ENCODE measurements at regions not wholly inside any gene's neighbourhood (a gene's known extent, or its start where the extent isn't known, plus 50 kb on each side); places are given as distances from the start of the nearest gene placed in this dataset.
"Not testable (repeated sequence)": the region's sequence is repeated elsewhere in the genome, so short reads cannot be mapped to it uniquely, and the experiment has no call there.

- no peak for TF ChIP-seq POLR2AphosphoS5 (IDR thresholded peaks at IDR 0.05)
- TF ChIP-seq CTCF (IDR thresholded peaks at IDR 0.05): no peak
- TF ChIP-seq POLR2A (IDR thresholded peaks at IDR 0.05): no peak
- no peak for TF ChIP-seq EP300 (IDR thresholded peaks at IDR 0.05)
- WGBS, 2 donors: 84 to 85% methylated on average over 8 of the region's 8 CpGs
- H3K36me3 ChIP-seq: no peaks in the 10 kb centered on the region
- no peaks in the 10 kb centered on the region for H3K4me1 ChIP-seq
- peaks cover 0 to 10% (median 0%) of the 10 kb centered on the region in 3 donors for H3K27me3 ChIP-seq
- no peak for DNase-seq
- no peak overlapping the region for H3K27ac ChIP-seq
- no peak overlapping the region for H3K4me3 ChIP-seq
- intact Hi-C loops (cut with DNase I): no loop called here
- no peaks in the 10 kb centered on the region for H3K9me3 ChIP-seq
Measured at GRCh38 chr11:134984421-134984820, 572.4 kb upstream of the B3GAT1 start.

- H3K27ac ChIP-seq; H3K4me3 ChIP-seq; intact Hi-C loops (cut with DNase I); H3K9me3 ChIP-seq; H3K36me3 ChIP-seq; DNase-seq; H3K4me1 ChIP-seq; H3K27me3 ChIP-seq: not testable (repeated sequence)
- 89 to 92% methylated on average over 8 of the region's 8 CpGs for WGBS, 2 donors
Measured at GRCh38 chr11:134982432-134982831, 570.4 kb upstream of the B3GAT1 start.

- intact Hi-C loops (cut with DNase I): no loop called here
- no peak for DNase-seq
- no peaks in the 10 kb centered on the region for H3K36me3 ChIP-seq
- peaks cover 0 to 10% (median 0%) of the 10 kb centered on the region in 3 donors for H3K27me3 ChIP-seq
- no peaks in the 10 kb centered on the region for H3K4me1 ChIP-seq
- H3K4me3 ChIP-seq: no peak overlapping the region
- TF ChIP-seq EP300 (IDR thresholded peaks at IDR 0.05): no peak
- TF ChIP-seq POLR2AphosphoS5 (IDR thresholded peaks at IDR 0.05): no peak
- no peak for TF ChIP-seq CTCF (IDR thresholded peaks at IDR 0.05)
- no peak for TF ChIP-seq POLR2A (IDR thresholded peaks at IDR 0.05)
- H3K27ac ChIP-seq: no peak overlapping the region
- 75 to 86% methylated on average over 4 of the region's 4 CpGs for WGBS, 2 donors
- H3K9me3 ChIP-seq: no peaks in the 10 kb centered on the region
Measured at GRCh38 chr11:134981835-134982234, 569.8 kb upstream of the B3GAT1 start.

- Histone ChIP-seq H3K4me3 (no peak overlapping the region), H3K9me3 (no peaks in the 10 kb centered on the region), H3K27ac (no peak overlapping the region), H3K27me3 (peaks cover 0 to 10% (median 0%) of the 10 kb centered on the region in 3 donors), H3K4me1 (no peaks in the 10 kb centered on the region), H3K36me3 (no peaks in the 10 kb centered on the region)
- 83 to 85% methylated on average over 13 of the region's 13 CpGs for WGBS, 2 donors
- no peak for TF ChIP-seq EP300 (IDR thresholded peaks at IDR 0.05)
- no peak for TF ChIP-seq POLR2AphosphoS5 (IDR thresholded peaks at IDR 0.05)
- no peak for TF ChIP-seq POLR2A (IDR thresholded peaks at IDR 0.05)
- no peak for TF ChIP-seq CTCF (IDR thresholded peaks at IDR 0.05)
- no peak for DNase-seq
- intact Hi-C loops (cut with DNase I): no loop called here
Measured at GRCh38 chr11:134980819-134981710, 569.0 kb upstream of the B3GAT1 start.

- H3K4me3 ChIP-seq; DNase-seq; H3K4me1 ChIP-seq; intact Hi-C loops (cut with DNase I); H3K9me3 ChIP-seq; H3K27me3 ChIP-seq; H3K27ac ChIP-seq; H3K36me3 ChIP-seq: not testable (repeated sequence)
- WGBS, 2 donors: 87 to 88% methylated on average over 12 of the region's 12 CpGs
Measured at GRCh38 chr11:134979089-134979457, 567.0 kb upstream of the B3GAT1 start.

Data from sigmoid colon (tissue), 6 donors.